H9 (cell line): ENCODE measurements at regions not wholly inside any gene's neighbourhood (a gene's known extent, or its start where the extent isn't known, plus 50 kb on each side); places are given as distances from the start of the nearest gene placed in this dataset.

ENCODE experiments used
- DNase-seq: peaks from one replicate; pipeline ENCODE4 v3.0.0-alpha.2; 2017
- H2AFZ ChIP-seq: one replicate; pipeline ENCODE4 v1.6.1; 2013; ENCODE audit warnings: mild to moderate bottlenecking, low read length, control low read depth, moderate library complexity
- H2AK5ac ChIP-seq: 2 replicates; pipeline ENCODE4 v1.6.1; 2013; ENCODE audit warnings: low read length, control low read depth, mixed read lengths; ENCODE audit not compliant: insufficient read length
- H2BK120ac ChIP-seq: one replicate; pipeline ENCODE4 v1.6.1; 2013; ENCODE audit warnings: low read depth, mild to moderate bottlenecking, low read length, control low read depth, inconsistent platforms; ENCODE audit not compliant: poor library complexity, severe bottlenecking
- H2BK12ac ChIP-seq: 2 replicates; pipeline ENCODE4 v1.6.1; 2013; ENCODE audit warnings: low read length, control low read depth, mixed read lengths, low read depth; ENCODE audit not compliant: insufficient read length
- H2BK15ac ChIP-seq: 2 replicates; pipeline ENCODE4 v1.6.1; 2013; ENCODE audit warnings: low read depth, low read length, control low read depth
- H2BK20ac ChIP-seq: one replicate; pipeline ENCODE4 v1.6.1; 2013; ENCODE audit warnings: low read depth, mild to moderate bottlenecking, low read length, control low read depth, inconsistent platforms; ENCODE audit not compliant: poor library complexity, severe bottlenecking
- H2BK5ac ChIP-seq: 2 replicates; pipeline ENCODE4 v1.6.1; 2013; ENCODE audit warnings: low read length, control low read depth, mixed read lengths; ENCODE audit not compliant: insufficient read length
- H3K14ac ChIP-seq: 2 replicates; pipeline ENCODE4 v1.6.1; 2013; ENCODE audit warnings: low read length, control low read depth; ENCODE audit not compliant: insufficient read depth
- H3K18ac ChIP-seq: 2 replicates; pipeline ENCODE4 v1.6.1; 2013; ENCODE audit warnings: low read depth, mild to moderate bottlenecking, mixed read lengths, low read length, control low read depth; ENCODE audit not compliant: insufficient read length
- H3K23ac ChIP-seq: 2 replicates; pipeline ENCODE4 v1.6.1; 2013; ENCODE audit warnings: low read length, control low read depth, mixed read lengths, low read depth; ENCODE audit not compliant: insufficient read length
- H3K23me2 ChIP-seq: 2 replicates; pipeline ENCODE4 v1.6.1; 2013; ENCODE audit warnings: low read depth, mild to moderate bottlenecking, mixed read lengths, low read length, control low read depth; ENCODE audit not compliant: insufficient read length, poor library complexity, severe bottlenecking
- H3K27ac ChIP-seq: 2 replicates; pipeline ENCODE4 v1.5.1; 2013; ENCODE audit warnings: low read length, control low read depth, mixed read lengths, low read depth; ENCODE audit not compliant: insufficient read length
- H3K27me3 ChIP-seq: 2 replicates; pipeline ENCODE4 v1.6.1; 2013; ENCODE audit warnings: low read length, control low read depth, inconsistent platforms; ENCODE audit not compliant: insufficient read depth
- H3K4ac ChIP-seq: 2 replicates; pipeline ENCODE4 v1.6.1; 2013; ENCODE audit warnings: low read depth, mild to moderate bottlenecking, control low read depth, inconsistent platforms, low read length, moderate library complexity
- H3K4me1 ChIP-seq: 2 replicates; pipeline ENCODE4 v1.6.1; 2013; ENCODE audit warnings: low read length, control low read depth, inconsistent platforms; ENCODE audit not compliant: insufficient read depth
- H3K4me2 ChIP-seq: 2 replicates; pipeline ENCODE4 v1.6.1; 2013; ENCODE audit warnings: low read length, control low read depth, mixed read lengths; ENCODE audit not compliant: insufficient read length, insufficient read depth
- H3K56ac ChIP-seq: 2 replicates; pipeline ENCODE4 v1.6.1; 2013; ENCODE audit warnings: low read depth, mild to moderate bottlenecking, mixed read lengths, low read length, control low read depth; ENCODE audit not compliant: insufficient read length
- H3K79me1 ChIP-seq: 2 replicates; pipeline ENCODE4 v1.6.1; 2013; ENCODE audit warnings: low read depth, mild to moderate bottlenecking, moderate library complexity, low read length, control low read depth, inconsistent platforms; ENCODE audit not compliant: insufficient read depth, poor library complexity, severe bottlenecking
- H3K79me2 ChIP-seq: 2 replicates; pipeline ENCODE4 v1.6.1; 2013; ENCODE audit warnings: low read length, control low read depth, inconsistent platforms; ENCODE audit not compliant: insufficient read depth
- H3K9ac ChIP-seq: 2 replicates; pipeline ENCODE4 v1.6.1; 2013; ENCODE audit warnings: low read length, control low read depth, mixed read lengths; ENCODE audit not compliant: insufficient read length; ENCODE audit errors: extremely low read depth
- H3K9me3 ChIP-seq: one replicate; pipeline ENCODE4 v1.6.1; 2013; ENCODE audit warnings: low read depth, low read length, inconsistent platforms; ENCODE audit not compliant: control insufficient read depth
- H3T11ph ChIP-seq: one replicate; pipeline ENCODE4 v1.6.1; 2013; ENCODE audit warnings: mild to moderate bottlenecking, low read length, control low read depth, inconsistent platforms
- H4K20me1 ChIP-seq: one replicate; pipeline ENCODE4 v1.6.1; 2013; ENCODE audit not compliant: control insufficient read depth, insufficient read length, insufficient read depth
- H4K5ac ChIP-seq: 2 replicates; pipeline ENCODE4 v1.6.1; 2013; ENCODE audit warnings: low read depth, mild to moderate bottlenecking, mixed read lengths, low read length, control low read depth; ENCODE audit not compliant: insufficient read length
- H4K8ac ChIP-seq: replicated peaks from 2 replicates; pipeline ENCODE4 v1.6.1; 2013; ENCODE audit warnings: low read length, control low read depth, mixed read lengths, low read depth; ENCODE audit not compliant: insufficient read length
- H4K91ac ChIP-seq: 2 replicates; pipeline ENCODE4 v1.6.1; 2013; ENCODE audit warnings: low read depth, mild to moderate bottlenecking, moderate library complexity, mixed read lengths, low read length, control low read depth; ENCODE audit not compliant: insufficient read length
- H3K27ac Mint-ChIP-seq, 3 experiments: 2 replicates in 2 of 3; 3 replicates in 1 of 3; pipeline ENCODE4 v1.8.0; 2020 to 2021; ENCODE audit warnings: mixed read lengths in 3 of 3, mild to moderate bottlenecking in 1 of 3, moderate library complexity in 1 of 3
- H3K27me3 Mint-ChIP-seq: 2 replicates; pipeline ENCODE4 v1.8.0; 2021; ENCODE audit warnings: low read depth, mild to moderate bottlenecking, moderate library complexity, mixed read lengths
- H3K36me3 Mint-ChIP-seq, 3 experiments: 2 replicates in 2 of 3; 3 replicates in 1 of 3; pipeline ENCODE4 v1.8.0; 2020 to 2021; ENCODE audit warnings: low read depth in 3 of 3, mixed read lengths in 3 of 3; ENCODE audit not compliant: insufficient read depth in 1 of 3
- H3K4me1 Mint-ChIP-seq, 2 experiments: 2 replicates each; pipeline ENCODE4 v1.8.0; 2020; ENCODE audit warnings: mixed read lengths in 2 of 2
- H3K4me3 Mint-ChIP-seq, 2 experiments: 2 replicates in 1 of 2; 3 replicates in 1 of 2; pipeline ENCODE4 v1.8.0; 2020 to 2021; ENCODE audit warnings: mild to moderate bottlenecking in 2 of 2, mixed read lengths in 2 of 2, moderate library complexity in 1 of 2
- H3K9me3 Mint-ChIP-seq, 2 experiments: 2 replicates in 1 of 2; 3 replicates in 1 of 2; pipeline ENCODE4 v1.8.0; 2020; ENCODE audit warnings: mild to moderate bottlenecking in 2 of 2, mixed read lengths in 2 of 2, moderate library complexity in 1 of 2
- WGBS: extraction: QIAGEN DNeasy Blood & Tissue Kit; methylation state at CpG from one replicate; pipeline ENCODE4 v1.1.7; 2013; ENCODE audit warnings: missing lambda C conversion rate, low lambda C conversion rate, mixed read lengths; ENCODE audit not compliant: insufficient read length; ENCODE audit errors: extremely low coverage; 5-methylcytosine and 5-hydroxymethylcytosine counted together
- TF ChIP-seq, protein P1 (sequence below): fragments of 200-600 bp; sonication (generic); conservative IDR thresholded peaks from 3 replicates; pipeline ENCODE4 v1.8.0; 2021; ENCODE audit warnings: antibody characterized with exemption, mild to moderate bottlenecking

DNA sequence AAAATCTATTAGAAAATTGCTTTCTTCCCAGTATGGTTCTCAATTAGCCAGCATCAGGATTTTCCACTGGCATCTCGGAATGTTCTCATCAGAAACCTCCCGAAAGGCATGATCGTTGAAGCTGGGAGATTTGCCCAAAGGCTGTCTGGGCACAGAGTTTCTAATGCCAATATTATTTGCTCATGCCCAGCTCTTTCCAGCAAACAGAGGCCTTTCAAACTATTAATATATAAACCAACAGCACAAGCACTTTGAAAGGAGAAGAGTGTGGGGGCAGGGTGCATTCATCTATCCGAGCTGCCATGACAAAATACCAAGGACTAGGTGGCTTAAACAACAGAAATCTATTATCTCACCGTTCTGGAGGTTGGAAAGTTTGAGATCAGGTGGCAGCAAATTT lies 88.3 kb upstream of the MSX1 start:
- Histone ChIP-seq H4K8ac (no peak overlapping the region), H3K4ac (no peak overlapping the region), H3K14ac (no peak overlapping the region), H2AK5ac (no peak overlapping the region), H3K27ac (no peak overlapping the region), H4K20me1 (peaks cover 2% of the 10 kb centered on the region), H2BK12ac (no peak overlapping the region), H2BK120ac (no peak overlapping the region), H2BK15ac (no peak overlapping the region), H3K18ac (no peak overlapping the region), H4K5ac (no peak overlapping the region), H3K4me2 (no peak overlapping the region), H3K4me1 (no peaks in the 10 kb centered on the region), H3K23ac (no peak overlapping the region), H2BK20ac (no peak overlapping the region), H3K56ac (no peak overlapping the region), H4K91ac (no peak overlapping the region), H3K79me2 (no peaks in the 10 kb centered on the region), H3K79me1 (no peaks in the 10 kb centered on the region), H3K27me3 (no peaks in the 10 kb centered on the region), H3T11ph (no peak overlapping the region), H2BK5ac (no peak overlapping the region), H2AFZ (no peak overlapping the region), H3K23me2 (no peaks in the 10 kb centered on the region), H3K9ac (no peak overlapping the region), H3K9me3 (no peaks in the 10 kb centered on the region)
- H3K4me3 Mint-ChIP-seq = no peak overlapping the region
- TF ChIP-seq, protein P1, sequence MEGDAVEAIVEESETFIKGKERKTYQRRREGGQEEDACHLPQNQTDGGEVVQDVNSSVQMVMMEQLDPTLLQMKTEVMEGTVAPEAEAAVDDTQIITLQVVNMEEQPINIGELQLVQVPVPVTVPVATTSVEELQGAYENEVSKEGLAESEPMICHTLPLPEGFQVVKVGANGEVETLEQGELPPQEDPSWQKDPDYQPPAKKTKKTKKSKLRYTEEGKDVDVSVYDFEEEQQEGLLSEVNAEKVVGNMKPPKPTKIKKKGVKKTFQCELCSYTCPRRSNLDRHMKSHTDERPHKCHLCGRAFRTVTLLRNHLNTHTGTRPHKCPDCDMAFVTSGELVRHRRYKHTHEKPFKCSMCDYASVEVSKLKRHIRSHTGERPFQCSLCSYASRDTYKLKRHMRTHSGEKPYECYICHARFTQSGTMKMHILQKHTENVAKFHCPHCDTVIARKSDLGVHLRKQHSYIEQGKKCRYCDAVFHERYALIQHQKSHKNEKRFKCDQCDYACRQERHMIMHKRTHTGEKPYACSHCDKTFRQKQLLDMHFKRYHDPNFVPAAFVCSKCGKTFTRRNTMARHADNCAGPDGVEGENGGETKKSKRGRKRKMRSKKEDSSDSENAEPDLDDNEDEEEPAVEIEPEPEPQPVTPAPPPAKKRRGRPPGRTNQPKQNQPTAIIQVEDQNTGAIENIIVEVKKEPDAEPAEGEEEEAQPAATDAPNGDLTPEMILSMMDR = no peak
- no CpG with 5 or more reads among the region's 5 CpGs for WGBS
- no peaks in the 10 kb centered on the region for H3K9me3 Mint-ChIP-seq
- H3K27ac Mint-ChIP-seq = no peak overlapping the region
- no peak for DNase-seq
- no peaks in the 10 kb centered on the region; a peak in 1 of 7 replicates for H3K36me3 Mint-ChIP-seq
- H3K27me3 Mint-ChIP-seq = peaks cover 25% of the 10 kb centered on the region
- peaks cover 5 to 7% of the 10 kb centered on the region in 2 experiments for H3K4me1 Mint-ChIP-seq
